Activated T-cell treated with anti-CD3 and anti-CD28 coated beads, Interleukin-2, amount 50 U/mL, for 4 hours (primary cell): ENCODE measurements at regions not wholly inside any gene's neighbourhood (a gene's known extent, or its start where the extent isn't known, plus 50 kb on each side); places are given as distances from the start of the nearest gene placed in this dataset.
A peak's percentile ranks its signal among the peaks of the same experiment; 100 is the strongest.

Experiments
- ATAC-seq, 2 donors: fragments of 200-7000 bp; cut with Tn5 transposase; one replicate each; pipeline ENCODE4 v1.10.0; 2021
- DNase-seq: peaks from one replicate; pipeline ENCODE4 v3.0.0-alpha.2; 2020
- H3K27me3 Mint-ChIP-seq: one replicate; pipeline ENCODE4 v1.8.0; 2021; ENCODE audit warnings: low read depth, mixed read lengths
- H3K36me3 Mint-ChIP-seq: one replicate; pipeline ENCODE4 v1.8.0; 2022; ENCODE audit warnings: mixed read lengths; ENCODE audit not compliant: insufficient read depth
- H3K4me1 Mint-ChIP-seq: one replicate; pipeline ENCODE4 v1.8.0; 2021; ENCODE audit warnings: low read depth, mixed read lengths
- H3K4me3 Mint-ChIP-seq: one replicate; pipeline ENCODE4 v1.8.0; 2021; ENCODE audit warnings: mild to moderate bottlenecking, moderate library complexity, mixed read lengths
- H3K9me3 Mint-ChIP-seq: one replicate; pipeline ENCODE4 v1.8.0; 2021; ENCODE audit warnings: mixed read lengths

GRCh38 chr10:8556321-8556720 is 501.8 kb downstream of the GATA3 start:
- no peak overlapping the region for H3K4me3 Mint-ChIP-seq
- no peaks in the 10 kb centered on the region for H3K4me1 Mint-ChIP-seq
- H3K36me3 Mint-ChIP-seq, result no peaks in the 10 kb centered on the region
- ATAC-seq (no peak), DNase-seq (no peak)
- no peaks in the 10 kb centered on the region for H3K9me3 Mint-ChIP-seq
- no peaks in the 10 kb centered on the region for H3K27me3 Mint-ChIP-seq

GRCh38 chr10:8563478-8563877 is 509.0 kb downstream of the GATA3 start:
- Mint-ChIP-seq H3K4me3 (no peak overlapping the region), H3K27me3 (peaks cover 2% of the 10 kb centered on the region), H3K36me3 (no peaks in the 10 kb centered on the region), H3K9me3 (no peaks in the 10 kb centered on the region), H3K4me1 (peaks cover under 1% of the 10 kb centered on the region)
- no peak for DNase-seq
- ATAC-seq, result peak in 1 of 2 donors; percentile 30

- peaks cover 2% of the 10 kb centered on the region for H3K27me3 Mint-ChIP-seq
- no peak for ATAC-seq
These were observed 512.2 kb downstream of the GATA3 start for GRCh38 chr10:8566737-8567136.

GRCh38 chr10:8568401-8568800 is 513.9 kb downstream of the GATA3 start:
- Mint-ChIP-seq H3K4me3 (no peak overlapping the region), H3K4me1 (peaks cover 3% of the 10 kb centered on the region), H3K9me3 (no peaks in the 10 kb centered on the region), H3K27me3 (peaks cover 7% of the 10 kb centered on the region), H3K36me3 (no peaks in the 10 kb centered on the region)
- ATAC-seq (peak; percentile 18 to 50), DNase-seq (no peak)

More at GRCh38 chr10:8566737-8567136, 512.2 kb downstream of the GATA3 start:
- no peak for DNase-seq
- Mint-ChIP-seq H3K9me3 (no peaks in the 10 kb centered on the region), H3K4me1 (peaks cover 3% of the 10 kb centered on the region), H3K4me3 (no peak overlapping the region), H3K36me3 (no peaks in the 10 kb centered on the region)

DNA sequence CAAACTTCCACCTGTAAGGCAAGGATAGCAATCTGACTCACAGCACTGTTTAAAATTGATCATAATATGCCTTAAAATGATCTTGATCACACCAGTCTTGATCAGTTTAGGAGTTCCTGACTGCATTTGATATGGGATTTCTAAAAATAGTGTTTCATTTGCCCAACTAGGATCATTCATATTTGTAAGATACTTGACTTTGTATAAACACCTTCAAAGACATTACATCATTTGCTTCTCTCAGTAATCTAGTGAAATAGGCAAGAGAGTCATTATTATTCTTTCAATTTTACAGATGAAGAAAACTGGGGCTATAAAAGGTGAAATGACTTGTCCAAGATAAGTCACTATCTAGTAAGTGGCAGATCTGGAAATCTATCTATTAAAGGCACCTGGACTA is 521.1 kb downstream of the GATA3 start:
- H3K36me3 Mint-ChIP-seq, result no peaks in the 10 kb centered on the region
- H3K4me1 Mint-ChIP-seq, result peaks cover 10% of the 10 kb centered on the region
- peak in 1 of 2 donors; percentile 44 for ATAC-seq
- peaks cover 18% of the 10 kb centered on the region for H3K27me3 Mint-ChIP-seq
- H3K9me3 Mint-ChIP-seq, result no peaks in the 10 kb centered on the region
- no peak for DNase-seq
- H3K4me3 Mint-ChIP-seq, result no peak overlapping the region

GRCh38 chr10:8576281-8576680 is 521.8 kb downstream of the GATA3 start:
- Mint-ChIP-seq H3K36me3 (no peaks in the 10 kb centered on the region), H3K4me1 (peaks cover 10% of the 10 kb centered on the region), H3K27me3 (peaks cover 18% of the 10 kb centered on the region), H3K4me3 (no peak overlapping the region), H3K9me3 (no peaks in the 10 kb centered on the region)
- ATAC-seq (no peak), DNase-seq (no peak)

DNA sequence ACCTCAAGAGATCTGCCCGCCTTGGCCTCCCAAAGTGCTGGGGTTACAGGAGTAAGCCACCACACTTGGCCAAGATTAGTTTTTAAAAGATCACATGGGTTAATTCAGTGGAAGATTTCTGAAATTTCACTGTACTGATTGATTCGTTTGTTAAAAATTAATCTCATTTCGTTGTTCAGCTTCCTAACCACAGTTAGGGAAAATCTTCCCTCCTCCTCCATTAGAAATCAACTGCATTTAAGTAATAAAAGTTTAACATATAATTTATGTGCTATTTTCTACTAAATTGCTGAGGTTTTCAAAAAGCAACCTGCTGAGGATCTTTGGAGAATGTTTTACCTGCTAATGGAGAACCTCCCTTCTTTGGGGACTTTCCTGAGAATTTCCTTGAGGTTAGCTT is 522.4 kb downstream of the GATA3 start:
- Mint-ChIP-seq H3K9me3 (no peaks in the 10 kb centered on the region), H3K4me3 (no peak overlapping the region), H3K36me3 (no peaks in the 10 kb centered on the region), H3K4me1 (peaks cover 10% of the 10 kb centered on the region), H3K27me3 (peaks cover 20% of the 10 kb centered on the region)
- no peak for ATAC-seq
- DNase-seq, result no peak

DNA sequence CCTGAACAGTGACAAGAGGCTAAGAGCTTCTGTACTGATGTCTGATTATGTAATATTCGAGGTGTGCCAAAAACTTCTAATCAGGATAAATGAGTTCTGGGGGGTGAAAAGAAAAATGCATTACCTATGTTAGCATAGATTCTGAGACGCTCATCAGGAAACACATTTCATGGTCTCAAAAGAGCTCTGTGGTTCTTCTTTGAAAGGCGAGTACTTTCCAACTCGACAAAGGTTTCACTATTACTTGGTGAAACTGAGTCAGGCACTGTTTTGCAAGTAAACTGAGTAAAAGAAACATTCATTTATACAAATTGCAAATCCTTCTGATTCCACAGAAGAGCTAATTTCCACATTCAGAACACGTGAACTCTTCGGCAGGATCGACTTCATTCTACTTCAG is 523.2 kb downstream of the GATA3 start:
- DNase-seq, result no peak
- Mint-ChIP-seq H3K36me3 (no peaks in the 10 kb centered on the region), H3K4me3 (no peak overlapping the region), H3K9me3 (no peaks in the 10 kb centered on the region), H3K4me1 (peaks cover 10% of the 10 kb centered on the region), H3K27me3 (peaks cover 21% of the 10 kb centered on the region)
- peak; percentile 72 to 75 for ATAC-seq

DNA sequence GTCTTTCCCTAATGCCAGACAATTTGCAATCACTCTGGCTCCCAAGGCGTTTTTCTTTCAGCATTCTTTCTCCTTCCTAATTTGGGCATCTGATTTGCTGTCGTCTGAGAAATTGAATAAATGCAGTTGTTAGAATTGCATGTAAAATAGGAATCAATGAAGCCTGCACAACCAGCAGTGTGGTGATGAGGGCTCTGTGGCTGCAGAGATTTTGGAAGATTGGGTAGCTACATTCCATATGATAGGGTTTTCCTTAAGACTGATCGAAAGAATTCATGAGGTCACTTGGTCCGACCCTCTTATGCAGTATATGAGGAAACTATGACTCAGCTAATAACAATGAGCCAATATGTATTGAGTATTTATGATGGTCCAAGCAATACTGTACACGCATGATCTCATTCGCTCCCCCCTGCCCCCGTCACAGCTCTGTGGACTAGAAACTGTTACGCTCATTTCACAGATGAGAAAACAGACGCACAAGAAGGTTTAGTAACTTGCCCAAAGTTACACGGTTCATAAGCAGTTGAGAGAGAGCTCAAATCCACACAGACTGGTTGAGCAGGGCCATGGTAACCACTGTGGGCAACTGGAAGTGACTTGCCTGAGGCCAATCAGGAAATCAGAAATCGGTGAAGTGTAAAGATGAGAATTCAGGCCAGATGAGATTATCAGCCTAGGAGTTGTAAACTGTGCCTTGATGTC is 527.2 kb downstream of the GATA3 start:
- peaks cover 8% of the 10 kb centered on the region for H3K4me1 Mint-ChIP-seq
- ATAC-seq (no peak), DNase-seq (no peak)
- H3K4me3 Mint-ChIP-seq, result no peak overlapping the region
- H3K27me3 Mint-ChIP-seq, result peaks cover 7% of the 10 kb centered on the region
- no peaks in the 10 kb centered on the region for H3K36me3 Mint-ChIP-seq
- H3K9me3 Mint-ChIP-seq, result no peaks in the 10 kb centered on the region

GRCh38 chr10:8583096-8583495 is 528.6 kb downstream of the GATA3 start:
- no peaks in the 10 kb centered on the region for H3K36me3 Mint-ChIP-seq
- peaks cover 13% of the 10 kb centered on the region for H3K27me3 Mint-ChIP-seq
- no peak for DNase-seq
- no peaks in the 10 kb centered on the region for H3K9me3 Mint-ChIP-seq
- H3K4me3 Mint-ChIP-seq, result no peak overlapping the region
- no peak for ATAC-seq
- peaks cover 5% of the 10 kb centered on the region for H3K4me1 Mint-ChIP-seq

- no peak overlapping the region for H3K4me3 Mint-ChIP-seq
- H3K36me3 Mint-ChIP-seq, result no peaks in the 10 kb centered on the region
- peaks cover 22% of the 10 kb centered on the region for H3K27me3 Mint-ChIP-seq
- peaks cover 3% of the 10 kb centered on the region for H3K4me1 Mint-ChIP-seq
- DNase-seq (no peak), ATAC-seq (no peak)
- H3K9me3 Mint-ChIP-seq, result no peaks in the 10 kb centered on the region
These were observed 530.2 kb downstream of the GATA3 start for GRCh38 chr10:8584666-8585065.

DNA sequence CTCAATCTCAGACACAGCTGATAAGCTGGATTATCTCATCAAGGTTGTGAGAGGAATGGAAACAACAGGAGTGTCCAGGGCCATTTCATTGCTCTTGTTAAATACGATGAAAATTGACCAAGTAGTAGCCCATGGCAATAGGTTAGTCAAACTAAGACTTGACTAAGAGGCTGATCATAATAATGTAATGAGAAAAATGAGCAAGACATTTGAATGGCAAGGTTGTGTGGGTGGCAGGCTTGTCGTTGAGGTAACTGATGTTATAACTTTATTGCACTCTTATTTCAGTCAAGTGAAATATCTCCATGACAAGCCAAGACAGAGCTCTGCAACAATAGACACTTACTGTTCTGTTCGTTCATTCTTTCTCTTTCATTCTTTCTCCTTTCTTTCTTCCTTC is 532.0 kb downstream of the GATA3 start:
- H3K4me1 Mint-ChIP-seq, result peaks cover 3% of the 10 kb centered on the region
- ATAC-seq, result peak; percentile 62 to 70
- peaks cover 25% of the 10 kb centered on the region for H3K27me3 Mint-ChIP-seq
- DNase-seq, result no peak
- H3K36me3 Mint-ChIP-seq, result no peaks in the 10 kb centered on the region
- H3K9me3 Mint-ChIP-seq, result no peaks in the 10 kb centered on the region
- H3K4me3 Mint-ChIP-seq, result no peak overlapping the region

DNA sequence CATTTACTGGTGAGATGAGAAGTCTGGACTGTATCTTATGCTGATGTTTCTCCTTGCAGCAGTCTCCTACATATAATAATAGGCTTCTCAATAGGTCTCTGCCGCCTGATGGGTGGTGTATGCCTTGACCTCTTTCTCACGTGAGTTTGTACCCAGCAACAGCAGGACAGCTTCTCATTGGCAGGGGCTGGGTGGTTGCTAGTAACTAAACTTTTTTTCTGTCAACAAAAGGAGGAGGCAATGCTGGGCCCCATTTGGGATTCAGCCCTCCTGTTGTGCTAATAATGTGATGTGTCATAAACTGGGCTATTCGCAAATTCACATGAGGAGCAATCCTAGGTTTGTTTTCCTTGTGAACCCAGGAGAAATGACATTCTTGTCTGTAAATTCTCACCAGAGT is 533.6 kb downstream of the GATA3 start:
- Mint-ChIP-seq H3K4me3 (no peak overlapping the region), H3K9me3 (no peaks in the 10 kb centered on the region), H3K27me3 (peaks cover 24% of the 10 kb centered on the region), H3K36me3 (no peaks in the 10 kb centered on the region), H3K4me1 (peaks cover 3% of the 10 kb centered on the region)
- ATAC-seq (no peak), DNase-seq (no peak)

GRCh38 chr10:8590518-8590917 is 536.0 kb downstream of the GATA3 start:
- ATAC-seq (no peak), DNase-seq (no peak)
- Mint-ChIP-seq H3K4me1 (peaks cover 3% of the 10 kb centered on the region), H3K36me3 (no peaks in the 10 kb centered on the region), H3K27me3 (peaks cover 24% of the 10 kb centered on the region), H3K4me3 (no peak overlapping the region), H3K9me3 (no peaks in the 10 kb centered on the region)

DNA sequence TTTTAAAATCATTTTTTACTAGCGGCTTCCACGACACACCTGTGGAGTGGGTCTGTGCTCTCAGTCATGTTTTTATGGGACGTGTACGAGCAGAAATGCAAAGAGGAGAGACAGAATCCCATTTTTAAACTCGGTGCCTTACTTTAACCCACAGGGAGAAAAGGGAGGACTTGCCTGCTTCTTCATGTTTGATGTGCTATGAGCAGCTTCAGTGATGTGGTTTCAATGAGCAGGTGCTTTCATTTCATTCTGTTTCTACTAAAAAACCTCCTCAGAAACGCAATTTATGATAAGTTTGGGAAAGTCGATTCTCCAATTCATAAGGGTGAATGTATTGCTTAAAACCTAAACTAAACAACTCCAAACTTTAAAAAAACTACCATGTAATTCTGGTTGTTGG is 537.2 kb downstream of the GATA3 start:
- no peak for DNase-seq

More for the DNA sequence above, 537.2 kb downstream of the GATA3 start:
- Mint-ChIP-seq H3K4me3 (no peak overlapping the region), H3K9me3 (no peaks in the 10 kb centered on the region), H3K27me3 (peaks cover 20% of the 10 kb centered on the region), H3K4me1 (peaks cover 3% of the 10 kb centered on the region), H3K36me3 (no peaks in the 10 kb centered on the region)
- ATAC-seq, result no peak
